Brain microvascular endothelial cell (primary cell): ENCODE measurements at regions not wholly inside any gene's neighbourhood (a gene's known extent, or its start where the extent isn't known, plus 50 kb on each side); places are given as distances from the start of the nearest gene placed in this dataset.

Source experiments
- DNase-seq: peaks from one replicate; pipeline ENCODE4 v3.0.0-alpha.2; 2020
- H3K27ac ChIP-seq: fragments of 250-450 bp; sonication (Bioruptor Pico); 2 replicates; pipeline ENCODE4 v1.5.1; 2020; ENCODE audit warnings: mild to moderate bottlenecking, moderate library complexity
- H3K27me3 ChIP-seq: fragments of 250-450 bp; sonication (Bioruptor Pico); replicated peaks from 2 replicates; pipeline ENCODE4 v1.5.1; 2020; ENCODE audit warnings: mild to moderate bottlenecking
- H3K36me3 ChIP-seq: fragments of 250-450 bp; sonication (Bioruptor Pico); replicated peaks from 2 replicates; pipeline ENCODE4 v1.5.1; 2020; ENCODE audit warnings: mild to moderate bottlenecking
- H3K4me3 ChIP-seq: 2 replicates; pipeline ENCODE4 v1.5.1; 2011; ENCODE audit warnings: low read depth, mild to moderate bottlenecking, control low read depth, low read length, moderate library complexity
- in situ Hi-C: cut with HindIII; loops from 2 replicates; pipeline ENCODE4 v1.10.0; 2017; ENCODE audit warnings: low sequenced_read_pairs, low pct_ligation_motif_present
- TF ChIP-seq, protein P1 (sequence below): IDR thresholded peaks from 2 replicates; pipeline ENCODE4 v1.5.1; 2011; ENCODE audit warnings: low read depth, mild to moderate bottlenecking, moderate library complexity, low read length, control low read depth, inconsistent platforms; ENCODE audit errors: missing control alignments

DNA sequence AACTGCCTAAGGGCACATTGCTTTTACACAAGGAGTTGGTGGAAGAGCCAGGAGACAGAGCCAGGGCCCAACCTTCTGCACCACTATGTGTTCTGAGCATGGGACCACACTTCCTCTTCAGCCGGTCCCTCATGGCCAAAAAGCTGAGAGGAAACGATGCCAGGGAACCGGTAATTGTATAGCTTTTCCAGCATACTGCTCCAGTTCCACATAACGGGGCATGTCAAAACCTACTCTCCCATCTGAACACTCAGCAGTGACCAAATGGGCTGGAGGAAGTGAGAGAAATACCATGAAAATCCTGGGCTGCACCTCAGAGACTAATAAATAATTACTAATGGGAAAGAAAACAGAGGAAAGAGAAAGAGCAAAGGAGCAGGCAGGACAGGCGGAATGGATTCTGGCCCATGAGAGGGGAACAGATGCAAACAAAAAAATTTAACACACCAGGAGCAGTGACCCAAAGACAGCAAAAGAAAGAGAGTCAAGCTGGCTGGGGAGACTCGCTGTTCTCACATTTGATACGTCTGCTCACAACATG lies 52.0 kb upstream of the BMP2 start:
- DNase-seq: no peak
- no peaks in the 10 kb centered on the region for H3K27me3 ChIP-seq
- in situ Hi-C loops: no loop called here
- H3K27ac ChIP-seq: no peak overlapping the region
- no peaks in the 10 kb centered on the region for H3K36me3 ChIP-seq
- TF ChIP-seq, protein P1, sequence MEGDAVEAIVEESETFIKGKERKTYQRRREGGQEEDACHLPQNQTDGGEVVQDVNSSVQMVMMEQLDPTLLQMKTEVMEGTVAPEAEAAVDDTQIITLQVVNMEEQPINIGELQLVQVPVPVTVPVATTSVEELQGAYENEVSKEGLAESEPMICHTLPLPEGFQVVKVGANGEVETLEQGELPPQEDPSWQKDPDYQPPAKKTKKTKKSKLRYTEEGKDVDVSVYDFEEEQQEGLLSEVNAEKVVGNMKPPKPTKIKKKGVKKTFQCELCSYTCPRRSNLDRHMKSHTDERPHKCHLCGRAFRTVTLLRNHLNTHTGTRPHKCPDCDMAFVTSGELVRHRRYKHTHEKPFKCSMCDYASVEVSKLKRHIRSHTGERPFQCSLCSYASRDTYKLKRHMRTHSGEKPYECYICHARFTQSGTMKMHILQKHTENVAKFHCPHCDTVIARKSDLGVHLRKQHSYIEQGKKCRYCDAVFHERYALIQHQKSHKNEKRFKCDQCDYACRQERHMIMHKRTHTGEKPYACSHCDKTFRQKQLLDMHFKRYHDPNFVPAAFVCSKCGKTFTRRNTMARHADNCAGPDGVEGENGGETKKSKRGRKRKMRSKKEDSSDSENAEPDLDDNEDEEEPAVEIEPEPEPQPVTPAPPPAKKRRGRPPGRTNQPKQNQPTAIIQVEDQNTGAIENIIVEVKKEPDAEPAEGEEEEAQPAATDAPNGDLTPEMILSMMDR: no peak
- no peak overlapping the region for H3K4me3 ChIP-seq

DNA sequence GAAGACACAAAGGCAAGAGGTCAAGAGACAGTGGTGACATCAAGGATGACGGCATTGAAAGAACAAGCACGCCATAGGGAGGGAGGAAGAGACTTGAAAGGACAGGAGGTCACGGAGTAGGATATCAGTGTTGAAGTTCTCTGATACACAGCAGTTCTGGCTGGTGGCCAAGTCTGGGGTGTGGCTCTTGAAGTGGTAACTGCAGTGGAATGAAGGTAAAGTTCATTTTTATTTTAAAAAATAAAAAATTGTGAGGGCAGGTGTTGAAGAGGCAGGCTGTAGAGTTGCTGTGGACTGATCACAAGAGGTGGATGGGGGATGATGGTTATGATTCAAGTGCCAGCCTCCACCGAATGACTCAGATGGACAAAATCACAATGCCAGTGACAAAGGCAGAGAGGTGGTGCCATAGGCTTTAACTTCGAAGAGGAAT lies 53.2 kb upstream of the BMP2 start:
- H3K36me3 ChIP-seq: no peaks in the 10 kb centered on the region
- no peak for DNase-seq
- no peak overlapping the region for H3K4me3 ChIP-seq
- H3K27ac ChIP-seq: no peak overlapping the region
- in situ Hi-C loops: no loop called here
- no peaks in the 10 kb centered on the region for H3K27me3 ChIP-seq
- TF ChIP-seq, protein P1: no peak

GRCh38 chr20:6711951-6712649 lies 55.4 kb upstream of the BMP2 start:
- H3K36me3 ChIP-seq: no peaks in the 10 kb centered on the region
- in situ Hi-C loops: no loop called here
- no peak for DNase-seq
- H3K27ac ChIP-seq: no peak overlapping the region
- TF ChIP-seq, protein P1: no peak
- H3K27me3 ChIP-seq: no peaks in the 10 kb centered on the region
- no peak overlapping the region for H3K4me3 ChIP-seq

DNA sequence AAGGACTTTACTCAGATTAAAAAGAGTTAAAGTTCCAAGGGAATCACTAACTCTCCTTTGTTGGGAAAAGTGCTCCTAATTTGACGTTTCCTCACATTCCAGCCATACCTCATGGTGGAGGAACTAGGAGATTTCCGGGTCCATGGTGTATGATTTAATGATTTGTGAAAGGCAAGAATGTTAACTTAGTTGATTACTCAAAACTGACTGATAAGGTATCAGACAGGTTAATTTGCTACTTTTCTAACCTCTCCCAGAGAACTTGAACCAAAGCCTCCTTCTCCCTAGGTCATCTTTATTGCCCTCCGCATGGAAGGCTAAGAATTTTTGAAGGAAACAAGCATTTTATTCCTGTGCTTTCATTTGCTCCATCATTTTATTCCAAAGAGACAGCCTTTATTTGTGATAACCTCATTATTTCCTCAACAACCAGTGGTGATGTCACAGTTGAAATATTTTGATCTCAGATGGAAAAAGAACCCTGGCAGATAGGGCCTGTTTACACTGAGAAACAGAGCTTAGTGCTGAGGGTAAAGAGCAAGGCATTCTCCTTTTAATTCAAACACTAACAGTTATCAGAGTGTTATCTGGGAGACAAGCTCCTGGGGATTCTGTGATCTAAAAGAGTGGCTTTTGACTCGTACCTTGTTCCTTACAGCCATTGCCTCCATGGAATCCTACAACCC lies 57.4 kb upstream of the BMP2 start:
- in situ Hi-C loops: no loop called here
- H3K27me3 ChIP-seq: no peaks in the 10 kb centered on the region
- no peaks in the 10 kb centered on the region for H3K36me3 ChIP-seq
- H3K4me3 ChIP-seq: no peak overlapping the region
- H3K27ac ChIP-seq: no peak overlapping the region
- no peak for DNase-seq
- TF ChIP-seq, protein P1: no peak

- in situ Hi-C loops: no loop called here
- Histone ChIP-seq H3K27me3 (no peaks in the 10 kb centered on the region), H3K4me3 (no peak overlapping the region), H3K27ac (peak overlapping the region; percentile 49), H3K36me3 (no peaks in the 10 kb centered on the region)
- TF ChIP-seq, protein P1: no peak
- DNase-seq: peak; percentile 88
Measured at GRCh38 chr20:6708010-6708409, 59.5 kb upstream of the BMP2 start.
